ENCODE measurements at regions not wholly inside any gene's neighbourhood (a gene's known extent, or its start where the extent isn't known, plus 50 kb on each side); places are given as distances from the start of the nearest gene placed in this dataset.

GRCh38 chr6:11918739-11919605 is 93.1 kb upstream of the HIVEP1 start (continued):
- no peak for TF ChIP-seq CBX8 (IDR thresholded peaks at IDR 0.05; ENCODE audit: borderline replicate concordance, extremely low read depth, low read depth, low read length, poor library complexity, severe bottlenecking)
- TF ChIP-seq ATF6 (CRISPR knock-in tag; IDR thresholded peaks at IDR 0.05), result 0 out of 2 replicates have a peak, but pooled peaks have one; percentile 19
- TF ChIP-seq POU5F1 (IDR thresholded peaks at IDR 0.05; ENCODE audit: borderline replicate concordance, low read depth, low read length, partially characterized antibody), result no peak
- peak; percentile 18; the same call in 1 of the 2 replicates for TF ChIP-seq GABPA (tag; conservative IDR thresholded peaks at IDR 0.05; ENCODE audit: low read depth)
- TF ChIP-seq MNT (conservative IDR thresholded peaks at IDR 0.05), result 0 out of 4 replicates have a peak, but pooled peaks of 1 of the 2 experiments have one; percentile 6
- TF ChIP-seq HMG20A (CRISPR knock-in tag; conservative IDR thresholded peaks at IDR 0.05), result 0 out of 2 replicates have a peak, but pooled peaks have one; percentile 49
- peak; percentile 96 for TF ChIP-seq ZNF263 (CRISPR knock-in tag; IDR thresholded peaks at IDR 0.05; ENCODE audit: borderline replicate concordance)
- no peak for TF ChIP-seq CEBPB (tag; IDR thresholded peaks at IDR 0.05)
- no peak for TF ChIP-seq ZNF75A (CRISPR knock-in tag; IDR thresholded peaks at IDR 0.05)
- no peak for TF ChIP-seq NR2C1 (IDR thresholded peaks at IDR 0.05)
- 0 out of 2 replicates have a peak, but pooled peaks have one; percentile 19 for TF ChIP-seq NR2C1 (tag; IDR thresholded peaks at IDR 0.05)
- 0 out of 2 replicates have a peak, but pooled peaks have one; percentile 32 for TF ChIP-seq ZBTB43 (CRISPR knock-in tag; IDR thresholded peaks at IDR 0.05)
- TF ChIP-seq TSHZ1 (CRISPR knock-in tag; IDR thresholded peaks at IDR 0.05), result peak; percentile 15
- TF ChIP-seq MYNN (IDR thresholded peaks at IDR 0.05), result peak; percentile 96
- TF ChIP-seq MYNN (CRISPR knock-in tag; IDR thresholded peaks at IDR 0.05), result no peak
- 0 out of 4 replicates have a peak, but pooled peaks of 1 of the 2 experiments have one; percentile 5 for TF ChIP-seq FOXK2 (conservative IDR thresholded peaks at IDR 0.05 in 1 of 2, IDR thresholded peaks at IDR 0.05 in 1 of 2; ENCODE audit: low read depth in 2 of 2)
- TF ChIP-seq ZNF79 (CRISPR knock-in tag; IDR thresholded peaks at IDR 0.05; ENCODE audit: low read depth), result 0 out of 2 replicates have a peak, but pooled peaks have one; percentile 13
- TF ChIP-seq POLR2A (conservative IDR thresholded peaks at IDR 0.05), result no peak
- peak; percentile 12 for TF ChIP-seq TBP (optimal IDR thresholded peaks at IDR 0.05; ENCODE audit: low read depth, low read length)

Measured in K562 (cell line).